ENCODE measurements at regions not wholly inside any gene's neighbourhood (a gene's known extent, or its start where the extent isn't known, plus 50 kb on each side); places are given as distances from the start of the nearest gene placed in this dataset.

DNA sequence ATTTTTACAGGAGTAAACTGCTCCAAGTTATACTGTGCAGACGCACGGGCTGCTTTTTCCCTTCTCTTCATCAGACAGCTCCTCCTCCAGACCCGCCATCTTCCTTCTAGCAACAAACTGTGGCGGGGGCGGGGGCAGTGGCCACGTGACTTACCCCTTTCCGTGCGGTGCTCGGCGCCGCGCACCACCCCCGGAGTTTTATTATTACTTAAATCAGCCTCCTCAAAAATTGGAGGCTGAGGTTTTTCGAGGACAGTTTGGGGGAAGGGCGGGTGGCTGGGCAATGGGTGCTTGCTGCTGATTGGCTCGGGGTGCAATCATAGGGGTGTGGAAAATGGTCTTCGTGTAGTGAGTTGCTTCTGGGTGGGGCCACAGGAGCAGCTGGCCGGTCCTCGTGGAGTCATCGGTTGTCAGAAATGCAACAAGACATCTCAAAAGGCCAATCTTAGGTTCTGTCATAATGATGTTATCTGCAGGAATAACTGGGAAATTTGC is 77.1 kb upstream of the MFGE8 start (continued):
- TF ChIP-seq TOE1 (IDR thresholded peaks at IDR 0.05; ENCODE audit: borderline replicate concordance) (peak; percentile 46; the same call in 1 of the 2 replicates), TOE1 (CRISPR knock-in tag; IDR thresholded peaks at IDR 0.05; ENCODE audit: borderline replicate concordance, low read depth) (no peak), SMAD2 (IDR thresholded peaks at IDR 0.05; ENCODE audit: low read depth, low read length) (no peak), EZH2 (IDR thresholded peaks at IDR 0.05; ENCODE audit: borderline replicate concordance, low read depth, low read length) (no peak), RAD51 (IDR thresholded peaks at IDR 0.05; ENCODE audit: borderline replicate concordance, low read depth) (peak; percentile 86), EP400 (IDR thresholded peaks at IDR 0.05) (peak; percentile 34; the same call in 1 of the 2 replicates), ESRRA (IDR thresholded peaks at IDR 0.05; ENCODE audit: borderline replicate concordance, low read depth) (no peak), POLR2AphosphoS2 (IDR thresholded peaks at IDR 0.05; ENCODE audit: low read length) (no peak), KAT2B (IDR thresholded peaks at IDR 0.05; ENCODE audit: low read depth, low read length) (no peak), MEF2D (tag; conservative IDR thresholded peaks at IDR 0.05; ENCODE audit: low read depth) (no peak), ZEB2 (IDR thresholded peaks at IDR 0.05) (no peak), EP300 (IDR thresholded peaks at IDR 0.05; ENCODE audit: low read length) (no peak), GTF2A2 (tag; IDR thresholded peaks at IDR 0.05) (no peak), MXI1 (IDR thresholded peaks at IDR 0.05; ENCODE audit: low read depth, low read length) (no peak)
- TF ChIP-seq, protein P1, sequence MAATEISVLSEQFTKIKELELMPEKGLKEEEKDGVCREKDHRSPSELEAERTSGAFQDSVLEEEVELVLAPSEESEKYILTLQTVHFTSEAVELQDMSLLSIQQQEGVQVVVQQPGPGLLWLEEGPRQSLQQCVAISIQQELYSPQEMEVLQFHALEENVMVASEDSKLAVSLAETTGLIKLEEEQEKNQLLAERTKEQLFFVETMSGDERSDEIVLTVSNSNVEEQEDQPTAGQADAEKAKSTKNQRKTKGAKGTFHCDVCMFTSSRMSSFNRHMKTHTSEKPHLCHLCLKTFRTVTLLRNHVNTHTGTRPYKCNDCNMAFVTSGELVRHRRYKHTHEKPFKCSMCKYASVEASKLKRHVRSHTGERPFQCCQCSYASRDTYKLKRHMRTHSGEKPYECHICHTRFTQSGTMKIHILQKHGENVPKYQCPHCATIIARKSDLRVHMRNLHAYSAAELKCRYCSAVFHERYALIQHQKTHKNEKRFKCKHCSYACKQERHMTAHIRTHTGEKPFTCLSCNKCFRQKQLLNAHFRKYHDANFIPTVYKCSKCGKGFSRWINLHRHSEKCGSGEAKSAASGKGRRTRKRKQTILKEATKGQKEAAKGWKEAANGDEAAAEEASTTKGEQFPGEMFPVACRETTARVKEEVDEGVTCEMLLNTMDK (IDR thresholded peaks at IDR 0.05; ENCODE audit: borderline replicate concordance, insufficient read depth, low read depth, low read length, poor library complexity, severe bottlenecking), result no peak
- TF ChIP-seq, protein P2, sequence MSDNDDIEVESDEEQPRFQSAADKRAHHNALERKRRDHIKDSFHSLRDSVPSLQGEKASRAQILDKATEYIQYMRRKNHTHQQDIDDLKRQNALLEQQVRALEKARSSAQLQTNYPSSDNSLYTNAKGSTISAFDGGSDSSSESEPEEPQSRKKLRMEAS (CRISPR knock-in tag; IDR thresholded peaks at IDR 0.05), result no peak
- TF ChIP-seq, protein P3, sequence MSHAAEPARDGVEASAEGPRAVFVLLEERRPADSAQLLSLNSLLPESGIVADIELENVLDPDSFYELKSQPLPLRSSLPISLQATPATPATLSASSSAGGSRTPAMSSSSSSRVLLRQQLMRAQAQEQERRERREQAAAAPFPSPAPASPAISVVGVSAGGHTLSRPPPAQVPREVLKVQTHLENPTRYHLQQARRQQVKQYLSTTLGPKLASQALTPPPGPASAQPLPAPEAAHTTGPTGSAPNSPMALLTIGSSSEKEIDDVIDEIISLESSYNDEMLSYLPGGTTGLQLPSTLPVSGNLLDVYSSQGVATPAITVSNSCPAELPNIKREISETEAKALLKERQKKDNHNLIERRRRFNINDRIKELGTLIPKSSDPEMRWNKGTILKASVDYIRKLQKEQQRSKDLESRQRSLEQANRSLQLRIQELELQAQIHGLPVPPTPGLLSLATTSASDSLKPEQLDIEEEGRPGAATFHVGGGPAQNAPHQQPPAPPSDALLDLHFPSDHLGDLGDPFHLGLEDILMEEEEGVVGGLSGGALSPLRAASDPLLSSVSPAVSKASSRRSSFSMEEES (CRISPR knock-in tag; IDR thresholded peaks at IDR 0.05), result peak; percentile 64
- TF ChIP-seq, protein P4, sequence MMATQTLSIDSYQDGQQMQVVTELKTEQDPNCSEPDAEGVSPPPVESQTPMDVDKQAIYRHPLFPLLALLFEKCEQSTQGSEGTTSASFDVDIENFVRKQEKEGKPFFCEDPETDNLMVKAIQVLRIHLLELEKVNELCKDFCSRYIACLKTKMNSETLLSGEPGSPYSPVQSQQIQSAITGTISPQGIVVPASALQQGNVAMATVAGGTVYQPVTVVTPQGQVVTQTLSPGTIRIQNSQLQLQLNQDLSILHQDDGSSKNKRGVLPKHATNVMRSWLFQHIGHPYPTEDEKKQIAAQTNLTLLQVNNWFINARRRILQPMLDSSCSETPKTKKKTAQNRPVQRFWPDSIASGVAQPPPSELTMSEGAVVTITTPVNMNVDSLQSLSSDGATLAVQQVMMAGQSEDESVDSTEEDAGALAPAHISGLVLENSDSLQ (IDR thresholded peaks at IDR 0.05), result peak; percentile 90
- TF ChIP-seq, protein P5, sequence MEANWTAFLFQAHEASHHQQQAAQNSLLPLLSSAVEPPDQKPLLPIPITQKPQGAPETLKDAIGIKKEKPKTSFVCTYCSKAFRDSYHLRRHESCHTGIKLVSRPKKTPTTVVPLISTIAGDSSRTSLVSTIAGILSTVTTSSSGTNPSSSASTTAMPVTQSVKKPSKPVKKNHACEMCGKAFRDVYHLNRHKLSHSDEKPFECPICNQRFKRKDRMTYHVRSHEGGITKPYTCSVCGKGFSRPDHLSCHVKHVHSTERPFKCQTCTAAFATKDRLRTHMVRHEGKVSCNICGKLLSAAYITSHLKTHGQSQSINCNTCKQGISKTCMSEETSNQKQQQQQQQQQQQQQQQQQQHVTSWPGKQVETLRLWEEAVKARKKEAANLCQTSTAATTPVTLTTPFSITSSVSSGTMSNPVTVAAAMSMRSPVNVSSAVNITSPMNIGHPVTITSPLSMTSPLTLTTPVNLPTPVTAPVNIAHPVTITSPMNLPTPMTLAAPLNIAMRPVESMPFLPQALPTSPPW (CRISPR knock-in tag; IDR thresholded peaks at IDR 0.05), result peak; percentile 78
- TF ChIP-seq, protein P6, sequence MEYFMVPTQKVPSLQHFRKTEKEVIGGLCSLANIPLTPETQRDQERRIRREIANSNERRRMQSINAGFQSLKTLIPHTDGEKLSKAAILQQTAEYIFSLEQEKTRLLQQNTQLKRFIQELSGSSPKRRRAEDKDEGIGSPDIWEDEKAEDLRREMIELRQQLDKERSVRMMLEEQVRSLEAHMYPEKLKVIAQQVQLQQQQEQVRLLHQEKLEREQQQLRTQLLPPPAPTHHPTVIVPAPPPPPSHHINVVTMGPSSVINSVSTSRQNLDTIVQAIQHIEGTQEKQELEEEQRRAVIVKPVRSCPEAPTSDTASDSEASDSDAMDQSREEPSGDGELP (CRISPR knock-in tag; IDR thresholded peaks at IDR 0.05; ENCODE audit: borderline replicate concordance), result peak; percentile 48; the same call in 1 of the 2 replicates
- TF ChIP-seq, protein P7, sequence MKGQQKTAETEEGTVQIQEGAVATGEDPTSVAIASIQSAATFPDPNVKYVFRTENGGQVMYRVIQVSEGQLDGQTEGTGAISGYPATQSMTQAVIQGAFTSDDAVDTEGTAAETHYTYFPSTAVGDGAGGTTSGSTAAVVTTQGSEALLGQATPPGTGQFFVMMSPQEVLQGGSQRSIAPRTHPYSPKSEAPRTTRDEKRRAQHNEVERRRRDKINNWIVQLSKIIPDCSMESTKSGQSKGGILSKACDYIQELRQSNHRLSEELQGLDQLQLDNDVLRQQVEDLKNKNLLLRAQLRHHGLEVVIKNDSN (CRISPR knock-in tag; IDR thresholded peaks at IDR 0.05), result no peak

Data from K562 (cell line).